SU-DHL-6 (cell line): ENCODE measurements at regions not wholly inside any gene's neighbourhood (a gene's known extent, or its start where the extent isn't known, plus 50 kb on each side); places are given as distances from the start of the nearest gene placed in this dataset.

Source experiments
- H2AFZ ChIP-seq: fragments of 200-600 bp; sonication (generic); 2 replicates; pipeline ENCODE4 v1.6.1; 2014; ENCODE audit warnings: low read depth, mild to moderate bottlenecking, moderate library complexity, mixed read lengths, antibody characterized with exemption, low read length; ENCODE audit not compliant: severe bottlenecking
- H3F3A ChIP-seq: fragments of 200-600 bp; shearing (Covaris generic); 2 replicates; pipeline ENCODE4 v1.6.0; 2016; ENCODE audit warnings: antibody characterized with exemption, mild to moderate bottlenecking; ENCODE audit not compliant: insufficient read depth
- H3K27ac ChIP-seq: fragments of 200-600 bp; sonication (generic); 2 replicates; pipeline ENCODE4 v1.5.1; 2016; ENCODE audit warnings: low read depth, mild to moderate bottlenecking, low read length, moderate library complexity, mixed read lengths
- H3K27me3 ChIP-seq: fragments of 200-600 bp; sonication (generic), shearing (Covaris generic); 2 replicates; pipeline ENCODE4 v1.6.0; 2014; ENCODE audit warnings: mild to moderate bottlenecking, low read length
- H3K36me3 ChIP-seq: fragments of 200-600 bp; sonication (generic); 2 replicates; pipeline ENCODE4 v1.6.1; 2014; ENCODE audit warnings: mild to moderate bottlenecking, low read length, mixed read lengths
- H3K4me2 ChIP-seq: fragments of 300-600, 200-600 bp; shearing (Covaris generic), sonication (generic); 2 replicates; pipeline ENCODE4 v1.6.0; 2014; ENCODE audit warnings: low read length, low read depth, mild to moderate bottlenecking; ENCODE audit not compliant: poor library complexity, severe bottlenecking
- H3K4me3 ChIP-seq: fragments of 200-600 bp; sonication (generic); 2 replicates; pipeline ENCODE4 v1.5.1; 2014; ENCODE audit warnings: antibody characterized with exemption, low read length, mild to moderate bottlenecking, mixed read lengths; ENCODE audit not compliant: insufficient read depth, poor library complexity, severe bottlenecking
- H3K79me2 ChIP-seq: fragments of 200-600 bp; sonication (generic); 2 replicates; pipeline ENCODE4 v1.6.1; 2014; ENCODE audit warnings: mild to moderate bottlenecking, low read length, moderate library complexity; ENCODE audit not compliant: insufficient read depth
- H3K9ac ChIP-seq: fragments of 200-600 bp; sonication (generic); 2 replicates; pipeline ENCODE4 v1.7.0; 2014; ENCODE audit warnings: mild to moderate bottlenecking, low read length
- H3K9me2 ChIP-seq: fragments of 200-600 bp; sonication (generic); replicated peaks from 2 replicates; pipeline ENCODE4 v1.6.1; 2014; ENCODE audit warnings: low read length; ENCODE audit not compliant: insufficient read depth
- H3K9me3 ChIP-seq: fragments of 200-600 bp; sonication (generic); 2 replicates; pipeline ENCODE4 v1.6.1; 2014; ENCODE audit warnings: low read length, mixed read lengths; ENCODE audit not compliant: insufficient read depth
- H4K20me1 ChIP-seq: fragments of 200-600 bp; sonication (generic); 2 replicates; pipeline ENCODE4 v1.6.1; 2014; ENCODE audit warnings: low read depth, mild to moderate bottlenecking, antibody characterized with exemption, low read length, moderate library complexity, mixed read lengths
- EZH2phosphoT487 ChIP-seq: fragments of 200-600 bp; sonication (generic), shearing (Covaris generic); conservative IDR thresholded peaks from 2 replicates; pipeline ENCODE4 v1.6.1; 2018; ENCODE audit warnings: mild to moderate bottlenecking, antibody characterized with exemption, low read length, moderate library complexity, mixed read lengths
- TF ChIP-seq, protein P1 (sequence below): fragments of 200-600 bp; sonication (generic); IDR thresholded peaks from one replicate; pipeline ENCODE4 v1.5.1; 2017; ENCODE audit warnings: antibody characterized with exemption, mild to moderate bottlenecking, low read length, moderate library complexity; ENCODE audit not compliant: insufficient read depth, poor library complexity, severe bottlenecking

DNA sequence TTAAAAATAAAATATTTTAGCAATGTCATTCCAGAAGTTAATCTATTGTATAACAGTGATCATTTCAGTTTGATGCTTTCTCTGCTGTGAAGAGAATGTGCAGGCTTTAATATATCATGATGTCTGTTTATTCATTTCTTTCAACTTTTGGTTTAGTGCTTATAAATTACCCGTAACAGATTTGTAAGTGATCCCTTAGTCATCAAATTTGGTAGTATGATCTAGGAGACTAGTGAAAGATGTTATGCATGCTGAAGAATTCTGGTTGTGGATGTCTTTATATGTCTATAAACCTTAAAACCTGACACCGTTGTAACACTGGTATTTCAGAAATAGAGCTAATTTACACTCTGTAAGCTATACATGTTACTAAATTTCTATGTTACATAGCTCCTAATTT lies 260.4 kb downstream of the CPS1 start:
- H3K9me2 ChIP-seq, result no peaks in the 10 kb centered on the region
- H3K27ac ChIP-seq, result no peak overlapping the region
- no peaks in the 10 kb centered on the region for H3K36me3 ChIP-seq
- no peaks in the 10 kb centered on the region for H3K27me3 ChIP-seq
- H3K4me3 ChIP-seq, result no peak overlapping the region
- H2AFZ ChIP-seq, result no peak overlapping the region
- no peaks in the 10 kb centered on the region for H3K9me3 ChIP-seq
- no peaks in the 10 kb centered on the region for H3F3A ChIP-seq
- H4K20me1 ChIP-seq, result no peaks in the 10 kb centered on the region
- no peaks in the 10 kb centered on the region for H3K79me2 ChIP-seq
- no peak overlapping the region for H3K9ac ChIP-seq
- TF ChIP-seq EZH2phosphoT487, result no peak
- TF ChIP-seq, protein P1, sequence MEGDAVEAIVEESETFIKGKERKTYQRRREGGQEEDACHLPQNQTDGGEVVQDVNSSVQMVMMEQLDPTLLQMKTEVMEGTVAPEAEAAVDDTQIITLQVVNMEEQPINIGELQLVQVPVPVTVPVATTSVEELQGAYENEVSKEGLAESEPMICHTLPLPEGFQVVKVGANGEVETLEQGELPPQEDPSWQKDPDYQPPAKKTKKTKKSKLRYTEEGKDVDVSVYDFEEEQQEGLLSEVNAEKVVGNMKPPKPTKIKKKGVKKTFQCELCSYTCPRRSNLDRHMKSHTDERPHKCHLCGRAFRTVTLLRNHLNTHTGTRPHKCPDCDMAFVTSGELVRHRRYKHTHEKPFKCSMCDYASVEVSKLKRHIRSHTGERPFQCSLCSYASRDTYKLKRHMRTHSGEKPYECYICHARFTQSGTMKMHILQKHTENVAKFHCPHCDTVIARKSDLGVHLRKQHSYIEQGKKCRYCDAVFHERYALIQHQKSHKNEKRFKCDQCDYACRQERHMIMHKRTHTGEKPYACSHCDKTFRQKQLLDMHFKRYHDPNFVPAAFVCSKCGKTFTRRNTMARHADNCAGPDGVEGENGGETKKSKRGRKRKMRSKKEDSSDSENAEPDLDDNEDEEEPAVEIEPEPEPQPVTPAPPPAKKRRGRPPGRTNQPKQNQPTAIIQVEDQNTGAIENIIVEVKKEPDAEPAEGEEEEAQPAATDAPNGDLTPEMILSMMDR, result no peak
- H3K4me2 ChIP-seq, result no peak overlapping the region

GRCh38 chr2:210818473-210818872 lies 262.1 kb downstream of the CPS1 start:
- no peak overlapping the region for H3K4me3 ChIP-seq
- TF ChIP-seq, protein P1, result no peak
- H3K36me3 ChIP-seq, result no peaks in the 10 kb centered on the region
- no peak overlapping the region for H3K4me2 ChIP-seq
- H2AFZ ChIP-seq, result no peak overlapping the region
- H3K9me3 ChIP-seq, result no peaks in the 10 kb centered on the region
- no peaks in the 10 kb centered on the region for H4K20me1 ChIP-seq
- H3K79me2 ChIP-seq, result no peaks in the 10 kb centered on the region
- no peak overlapping the region for H3K27ac ChIP-seq
- no peak overlapping the region for H3K9ac ChIP-seq
- H3K9me2 ChIP-seq, result no peaks in the 10 kb centered on the region
- no peaks in the 10 kb centered on the region for H3F3A ChIP-seq
- no peaks in the 10 kb centered on the region for H3K27me3 ChIP-seq

GRCh38 chr2:210833403-210833802 lies 277.0 kb downstream of the CPS1 start:
- TF ChIP-seq EZH2phosphoT487, result no peak
- TF ChIP-seq, protein P1, result no peak

DNA sequence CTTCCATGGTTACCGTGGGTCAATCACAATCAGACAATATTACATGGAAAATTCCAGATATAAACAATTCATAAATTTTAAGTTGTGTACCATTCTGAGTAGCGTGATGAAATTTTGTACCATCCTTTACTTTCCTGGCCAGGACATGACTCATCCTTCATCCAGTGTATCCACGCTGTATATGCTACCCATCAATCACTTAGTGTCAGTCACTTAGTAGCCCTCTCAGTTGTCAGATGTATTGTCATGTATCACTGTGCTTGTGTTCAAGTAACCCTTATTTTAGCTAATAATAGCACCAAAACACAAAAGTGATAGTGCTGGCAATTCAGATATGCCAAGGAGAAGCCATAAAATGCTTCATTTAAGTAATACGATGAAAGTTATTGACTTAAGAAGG lies 282.6 kb downstream of the CPS1 start:
- no peaks in the 10 kb centered on the region for H3K9me3 ChIP-seq
- no peak overlapping the region for H3K4me2 ChIP-seq
- H3K4me3 ChIP-seq, result no peak overlapping the region
- H3K27me3 ChIP-seq, result no peaks in the 10 kb centered on the region
- H3K36me3 ChIP-seq, result no peaks in the 10 kb centered on the region
- no peak overlapping the region for H2AFZ ChIP-seq
- H3K9me2 ChIP-seq, result no peaks in the 10 kb centered on the region
- H3K27ac ChIP-seq, result no peak overlapping the region
- H4K20me1 ChIP-seq, result no peaks in the 10 kb centered on the region
- no peaks in the 10 kb centered on the region for H3K79me2 ChIP-seq
- TF ChIP-seq, protein P1, result no peak
- TF ChIP-seq EZH2phosphoT487, result no peak
- no peaks in the 10 kb centered on the region for H3F3A ChIP-seq
- no peak overlapping the region for H3K9ac ChIP-seq

More at GRCh38 chr2:210833403-210833802, 277.0 kb downstream of the CPS1 start:
- Histone ChIP-seq H3F3A (no peaks in the 10 kb centered on the region), H3K4me3 (no peak overlapping the region), H3K27ac (no peak overlapping the region), H2AFZ (no peak overlapping the region), H3K9ac (no peak overlapping the region), H3K27me3 (no peaks in the 10 kb centered on the region), H3K9me2 (no peaks in the 10 kb centered on the region), H3K4me2 (no peak overlapping the region), H3K79me2 (no peaks in the 10 kb centered on the region), H3K9me3 (no peaks in the 10 kb centered on the region), H4K20me1 (no peaks in the 10 kb centered on the region), H3K36me3 (no peaks in the 10 kb centered on the region)
